DOHH2 (cell line): ENCODE measurements at regions not wholly inside any gene's neighbourhood (a gene's known extent, or its start where the extent isn't known, plus 50 kb on each side); places are given as distances from the start of the nearest gene placed in this dataset.

Experiments used
- H3F3A ChIP-seq: fragments of 200-600 bp; sonication (generic), shearing (Covaris generic); 2 replicates; pipeline ENCODE4 v1.6.0; 2016; ENCODE audit warnings: antibody characterized with exemption, mild to moderate bottlenecking; ENCODE audit not compliant: control insufficient read depth, insufficient read depth
- H3K27ac ChIP-seq: fragments of 200-600 bp; sonication (generic); 2 replicates; pipeline ENCODE4 v1.5.1; 2014; ENCODE audit warnings: low read depth, mild to moderate bottlenecking, low read length, moderate library complexity
- H3K27me3 ChIP-seq: fragments of 200-600 bp; sonication (generic); 2 replicates; pipeline ENCODE4 v1.6.1; 2014; ENCODE audit warnings: mild to moderate bottlenecking, low read length, mixed read lengths; ENCODE audit not compliant: control insufficient read depth
- H3K36me3 ChIP-seq: fragments of 200-600 bp; sonication (generic); 2 replicates; pipeline ENCODE4 v1.6.1; 2014; ENCODE audit warnings: mild to moderate bottlenecking, low read length, moderate library complexity, mixed read lengths; ENCODE audit not compliant: control insufficient read depth
- H3K4me1 ChIP-seq: fragments of 200-600 bp; sonication (generic); 2 replicates; pipeline ENCODE4 v1.6.1; 2014; ENCODE audit warnings: mild to moderate bottlenecking, low read length, mixed read lengths; ENCODE audit not compliant: control insufficient read depth
- H3K4me2 ChIP-seq: fragments of 200-600 bp; sonication (generic); 2 replicates; pipeline ENCODE4 v1.6.0; 2014; ENCODE audit warnings: mild to moderate bottlenecking, low read length, moderate library complexity
- H3K4me3 ChIP-seq: fragments of 200-600 bp; sonication (generic); 2 replicates; pipeline ENCODE4 v1.5.1; 2014; ENCODE audit warnings: mild to moderate bottlenecking, low read length, mixed read lengths
- H3K79me2 ChIP-seq: fragments of 200-600 bp; sonication (generic); 2 replicates; pipeline ENCODE4 v1.6.1; 2014; ENCODE audit warnings: mild to moderate bottlenecking, low read length, mixed read lengths; ENCODE audit not compliant: control insufficient read depth
- H3K9me2 ChIP-seq: fragments of 200-600 bp; sonication (generic); replicated peaks from 2 replicates; pipeline ENCODE4 v1.6.1; 2014; ENCODE audit warnings: mild to moderate bottlenecking, low read length, mixed read lengths; ENCODE audit not compliant: control insufficient read depth
- H3K9me3 ChIP-seq: fragments of 200-600 bp; sonication (generic); 2 replicates; pipeline ENCODE4 v1.6.1; 2014; ENCODE audit warnings: antibody characterized with exemption, low read length, mixed read lengths; ENCODE audit not compliant: control insufficient read depth, insufficient read depth
- H4K20me1 ChIP-seq: fragments of 200-600 bp; sonication (generic); 2 replicates; pipeline ENCODE4 v1.6.0; 2014; ENCODE audit warnings: low read depth, mild to moderate bottlenecking, antibody characterized with exemption, low read length, moderate library complexity; ENCODE audit not compliant: control insufficient read depth, insufficient read depth
- EZH2phosphoT487 ChIP-seq: fragments of 200-600 bp; sonication (generic); IDR thresholded peaks from 2 replicates; pipeline ENCODE4 v1.6.1; 2017; ENCODE audit warnings: borderline replicate concordance, mild to moderate bottlenecking, antibody characterized with exemption, low read length, moderate library complexity, mixed read lengths
- TF ChIP-seq, protein P1 (sequence below): fragments of 200-600 bp; sonication (generic); IDR thresholded peaks from one replicate; pipeline ENCODE4 v1.5.1; 2014; ENCODE audit warnings: antibody characterized with exemption, mild to moderate bottlenecking, low read depth, low read length; ENCODE audit not compliant: poor library complexity, severe bottlenecking

DNA sequence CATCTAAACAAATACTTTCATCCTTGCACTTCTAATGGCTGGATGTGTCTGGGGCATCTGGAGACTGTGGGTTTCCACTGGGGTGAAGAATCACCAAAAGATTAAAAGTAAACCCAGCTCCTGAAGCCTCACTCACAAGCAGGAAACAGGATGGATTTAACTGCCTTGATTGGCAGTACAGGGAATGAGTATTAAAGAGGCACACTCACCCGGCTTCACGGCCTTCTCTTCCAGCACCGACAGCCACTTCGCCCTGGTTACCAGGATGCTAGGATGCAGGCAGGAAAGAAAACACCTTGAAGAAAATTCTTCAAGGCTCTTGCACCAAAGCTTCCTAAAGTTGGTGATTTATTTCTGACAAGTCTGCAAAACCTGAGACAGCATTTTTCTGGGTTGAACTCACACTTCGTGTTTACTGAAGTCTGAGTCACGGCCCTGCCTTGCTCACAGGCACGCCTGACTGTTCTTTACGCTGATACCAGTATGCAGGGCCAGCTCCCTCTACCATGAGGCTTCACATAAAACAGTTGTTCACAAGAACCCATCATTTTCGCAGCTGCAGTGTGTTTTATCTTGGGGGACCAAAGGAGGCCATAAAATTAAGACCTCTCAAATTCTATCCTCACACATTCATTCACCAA, 56.5 kb upstream of the ZNF354A start:
- H4K20me1 ChIP-seq: no peaks in the 10 kb centered on the region
- no peak overlapping the region for H3K4me3 ChIP-seq
- H3F3A ChIP-seq: no peaks in the 10 kb centered on the region
- no peaks in the 10 kb centered on the region for H3K36me3 ChIP-seq
- no peaks in the 10 kb centered on the region for H3K79me2 ChIP-seq
- H3K4me1 ChIP-seq: no peaks in the 10 kb centered on the region
- TF ChIP-seq, protein P1, sequence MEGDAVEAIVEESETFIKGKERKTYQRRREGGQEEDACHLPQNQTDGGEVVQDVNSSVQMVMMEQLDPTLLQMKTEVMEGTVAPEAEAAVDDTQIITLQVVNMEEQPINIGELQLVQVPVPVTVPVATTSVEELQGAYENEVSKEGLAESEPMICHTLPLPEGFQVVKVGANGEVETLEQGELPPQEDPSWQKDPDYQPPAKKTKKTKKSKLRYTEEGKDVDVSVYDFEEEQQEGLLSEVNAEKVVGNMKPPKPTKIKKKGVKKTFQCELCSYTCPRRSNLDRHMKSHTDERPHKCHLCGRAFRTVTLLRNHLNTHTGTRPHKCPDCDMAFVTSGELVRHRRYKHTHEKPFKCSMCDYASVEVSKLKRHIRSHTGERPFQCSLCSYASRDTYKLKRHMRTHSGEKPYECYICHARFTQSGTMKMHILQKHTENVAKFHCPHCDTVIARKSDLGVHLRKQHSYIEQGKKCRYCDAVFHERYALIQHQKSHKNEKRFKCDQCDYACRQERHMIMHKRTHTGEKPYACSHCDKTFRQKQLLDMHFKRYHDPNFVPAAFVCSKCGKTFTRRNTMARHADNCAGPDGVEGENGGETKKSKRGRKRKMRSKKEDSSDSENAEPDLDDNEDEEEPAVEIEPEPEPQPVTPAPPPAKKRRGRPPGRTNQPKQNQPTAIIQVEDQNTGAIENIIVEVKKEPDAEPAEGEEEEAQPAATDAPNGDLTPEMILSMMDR: no peak
- TF ChIP-seq EZH2phosphoT487: no peak
- no peaks in the 10 kb centered on the region for H3K9me3 ChIP-seq
- no peak overlapping the region for H3K4me2 ChIP-seq
- no peaks in the 10 kb centered on the region for H3K27me3 ChIP-seq
- no peak overlapping the region for H3K27ac ChIP-seq
- H3K9me2 ChIP-seq: no peaks in the 10 kb centered on the region

DNA sequence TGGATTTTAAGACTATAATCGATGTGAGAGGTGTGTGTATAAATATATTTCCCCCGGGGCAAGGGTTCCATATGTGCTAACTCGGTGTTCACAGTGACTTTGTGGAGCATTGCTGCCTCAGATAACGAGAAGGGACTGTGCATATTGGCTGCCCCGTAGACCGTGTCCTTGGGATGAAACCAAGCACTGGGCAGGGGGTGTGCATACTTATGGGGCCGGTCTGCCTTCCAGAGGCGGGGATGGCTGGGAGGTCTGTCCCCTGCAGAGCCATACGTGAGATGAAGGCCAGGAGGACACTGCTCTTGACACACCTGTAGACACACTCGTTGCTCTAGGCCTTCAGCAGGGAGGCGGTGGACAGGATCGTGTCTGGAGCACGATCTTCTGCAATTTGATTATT, 56.0 kb upstream of the ZNF354A start:
- H3K4me3 ChIP-seq: no peak overlapping the region
- no peaks in the 10 kb centered on the region for H3K9me2 ChIP-seq
- no peaks in the 10 kb centered on the region for H3K79me2 ChIP-seq
- no peaks in the 10 kb centered on the region for H3F3A ChIP-seq
- no peaks in the 10 kb centered on the region for H3K36me3 ChIP-seq
- H3K9me3 ChIP-seq: no peaks in the 10 kb centered on the region
- H3K27ac ChIP-seq: no peak overlapping the region
- no peaks in the 10 kb centered on the region for H4K20me1 ChIP-seq
- TF ChIP-seq, protein P1: no peak
- no peak for TF ChIP-seq EZH2phosphoT487
- no peaks in the 10 kb centered on the region for H3K4me1 ChIP-seq
- no peak overlapping the region for H3K4me2 ChIP-seq
- no peaks in the 10 kb centered on the region for H3K27me3 ChIP-seq

GRCh38 chr5:178785999-178786398, 55.5 kb upstream of the ZNF354A start:
- H3K9me2 ChIP-seq: no peaks in the 10 kb centered on the region
- no peaks in the 10 kb centered on the region for H3K36me3 ChIP-seq
- no peaks in the 10 kb centered on the region for H3K27me3 ChIP-seq
- no peak overlapping the region for H3K4me3 ChIP-seq
- no peak overlapping the region for H3K27ac ChIP-seq
- no peak overlapping the region for H3K4me2 ChIP-seq
- no peaks in the 10 kb centered on the region for H3F3A ChIP-seq
- no peak for TF ChIP-seq EZH2phosphoT487
- TF ChIP-seq, protein P1: no peak
- no peaks in the 10 kb centered on the region for H4K20me1 ChIP-seq
- no peaks in the 10 kb centered on the region for H3K4me1 ChIP-seq
- H3K79me2 ChIP-seq: no peaks in the 10 kb centered on the region
- H3K9me3 ChIP-seq: no peaks in the 10 kb centered on the region
